ENCODE measurements at regions not wholly inside any gene's neighbourhood (a gene's known extent, or its start where the extent isn't known, plus 50 kb on each side); places are given as distances from the start of the nearest gene placed in this dataset.

GRCh38 chr4:53914313-53915016, 149.9 kb downstream of the CHIC2 start:
- no peak overlapping the region for H3K27ac ChIP-seq

GRCh38 chr4:53913771-53914170, 150.6 kb downstream of the CHIC2 start:
- no peak for DNase-seq (ENCODE audit: low spot score in 2 of 2)
- Histone ChIP-seq H3K4me1 (no peaks in the 10 kb centered on the region), H3K27ac (no peak overlapping the region), H3K4me3 (no peak overlapping the region), H3K36me3 (no peaks in the 10 kb centered on the region), H3K27me3 (no peaks in the 10 kb centered on the region), H3K9me3 (no peaks in the 10 kb centered on the region)
- no peak for TF ChIP-seq CTCF (IDR thresholded peaks at IDR 0.05)
- no peak for TF ChIP-seq POLR2A (IDR thresholded peaks at IDR 0.05)
- intact Hi-C loops (cut with DNase I; ENCODE audit: low total_unique reads): no loop called here

More at GRCh38 chr4:53914313-53915016, 149.9 kb downstream of the CHIC2 start:
- Histone ChIP-seq H3K36me3 (no peaks in the 10 kb centered on the region), H3K4me3 (no peak overlapping the region), H3K9me3 (no peaks in the 10 kb centered on the region), H3K27me3 (no peaks in the 10 kb centered on the region), H3K4me1 (no peaks in the 10 kb centered on the region)
- intact Hi-C loops (cut with DNase I; ENCODE audit: low total_unique reads): no loop called here
- DNase-seq (ENCODE audit: low spot score in 2 of 2): no peak
- TF ChIP-seq POLR2AphosphoS5 (IDR thresholded peaks at IDR 0.05) (no peak), POLR2A (IDR thresholded peaks at IDR 0.05) (no peak), CTCF (IDR thresholded peaks at IDR 0.05) (no peak)

GRCh38 chr4:53912766-53913497, 151.5 kb downstream of the CHIC2 start:
- peaks cover 0 to 5% of the 10 kb centered on the region in 2 donors for H3K4me1 ChIP-seq
- H3K9me3 ChIP-seq: no peaks in the 10 kb centered on the region
- no peak overlapping the region for H3K27ac ChIP-seq
- H3K27me3 ChIP-seq: no peaks in the 10 kb centered on the region
- no peak overlapping the region for H3K4me3 ChIP-seq
- intact Hi-C loops (cut with DNase I; ENCODE audit: low total_unique reads): no loop called here
- no peak for DNase-seq (ENCODE audit: low spot score in 2 of 2)
- no peak for TF ChIP-seq CTCF (IDR thresholded peaks at IDR 0.05)
- no peaks in the 10 kb centered on the region for H3K36me3 ChIP-seq

GRCh38 chr4:53908661-53909078, 155.7 kb downstream of the CHIC2 start:
- TF ChIP-seq CTCF (IDR thresholded peaks at IDR 0.05) (peak in 2 of 3 donors; percentile 51 to 58), POLR2A (IDR thresholded peaks at IDR 0.05) (no peak), POLR2AphosphoS5 (IDR thresholded peaks at IDR 0.05) (peak in 1 of 3 donors; percentile 61)
- Histone ChIP-seq H3K9me3 (no peaks in the 10 kb centered on the region), H3K36me3 (no peaks in the 10 kb centered on the region), H3K4me1 (peaks cover 0 to 5% of the 10 kb centered on the region in 2 donors), H3K27me3 (no peaks in the 10 kb centered on the region), H3K27ac (peak overlapping the region; percentile 28 to 33), H3K4me3 (peak overlapping the region in 2 of 3 donors; percentile 26 to 28)
- intact Hi-C loops (cut with DNase I; ENCODE audit: low total_unique reads): no loop called here
- DNase-seq (ENCODE audit: low spot score in 2 of 2): no peak

GRCh38 chr4:53907772-53908171, 156.6 kb downstream of the CHIC2 start:
- DNase-seq (ENCODE audit: low spot score in 2 of 2): no peak
- no peak overlapping the region for H3K27ac ChIP-seq
- H3K4me3 ChIP-seq: no peak overlapping the region
- no peaks in the 10 kb centered on the region for H3K36me3 ChIP-seq
- peaks cover 0 to 5% of the 10 kb centered on the region in 2 donors for H3K4me1 ChIP-seq
- TF ChIP-seq POLR2A (IDR thresholded peaks at IDR 0.05) (no peak), POLR2AphosphoS5 (IDR thresholded peaks at IDR 0.05) (no peak), CTCF (IDR thresholded peaks at IDR 0.05) (no peak)
- H3K9me3 ChIP-seq: no peaks in the 10 kb centered on the region
- intact Hi-C loops (cut with DNase I; ENCODE audit: low total_unique reads): no loop called here
- no peaks in the 10 kb centered on the region for H3K27me3 ChIP-seq
